Kidney tubule cell (primary cell): ENCODE measurements at regions not wholly inside any gene's neighbourhood (a gene's known extent, or its start where the extent isn't known, plus 50 kb on each side); places are given as distances from the start of the nearest gene placed in this dataset.
"Not testable (repeated sequence)": the region's sequence is repeated elsewhere in the genome, so short reads cannot be mapped to it uniquely, and the experiment has no call there.

Experiments
- DNase-seq: peaks from one replicate; pipeline ENCODE4 v3.0.0-alpha.2; 2018; ENCODE audit warnings: low spot score

DNA sequence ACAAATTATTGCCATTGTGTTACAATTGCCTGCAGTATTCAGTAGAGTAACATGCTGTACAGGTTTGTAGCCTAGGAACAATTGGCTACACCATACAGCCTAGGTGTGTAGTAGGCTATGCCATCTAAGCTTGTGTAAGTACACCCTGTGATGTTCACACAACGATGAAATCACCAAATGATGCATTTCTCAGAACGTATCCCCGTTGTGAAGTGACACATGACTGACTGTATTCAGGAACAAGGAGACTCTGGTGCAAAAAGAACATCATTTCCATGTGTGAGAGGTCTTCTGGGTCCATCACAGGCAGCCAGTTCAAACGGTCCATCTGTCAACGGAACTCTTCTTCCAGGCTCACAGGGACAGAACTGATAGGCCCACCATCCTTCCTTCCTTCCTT lies 263.7 kb downstream of the ANAPC1 start:
- no peak for DNase-seq

DNA sequence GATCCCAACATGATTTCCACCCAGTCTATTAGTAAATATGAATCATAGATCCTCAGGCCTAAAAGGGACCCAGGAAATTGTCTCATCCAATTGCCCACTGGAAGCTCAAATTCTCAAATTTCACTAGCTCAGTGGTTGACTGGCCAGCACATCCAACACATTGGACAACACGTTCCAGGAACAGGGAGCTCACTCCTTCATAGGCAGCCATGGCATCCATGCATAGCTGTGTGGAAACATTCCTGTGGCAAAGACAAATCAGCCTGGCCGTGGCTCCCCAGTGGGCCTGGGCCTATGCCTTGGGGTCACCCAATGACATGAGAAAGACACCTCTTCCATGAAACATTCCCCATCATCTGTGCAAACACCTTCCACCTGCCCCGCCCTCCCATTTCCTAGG lies 261.1 kb downstream of the ANAPC1 start:
- no peak for DNase-seq

DNA sequence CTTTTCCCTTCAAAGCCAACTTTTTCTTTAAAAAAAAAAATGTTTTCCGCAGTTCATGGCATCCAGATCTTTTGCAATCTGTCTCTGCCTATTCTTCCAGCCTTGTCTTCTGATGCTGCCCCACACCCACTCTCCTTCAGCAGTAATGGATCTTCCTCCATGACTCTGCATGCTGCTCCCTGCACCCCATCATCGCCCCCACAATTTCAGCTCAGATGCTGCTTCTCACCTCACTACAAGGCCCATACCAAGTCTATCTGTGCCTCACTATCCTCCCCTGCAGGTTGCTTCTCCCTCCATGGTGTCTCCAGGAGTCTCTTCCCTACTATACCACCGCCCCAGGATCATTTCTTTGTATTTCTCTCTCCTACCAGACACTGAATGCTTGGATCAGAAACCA lies 260.6 kb downstream of the ANAPC1 start:
- no peak for DNase-seq

DNA sequence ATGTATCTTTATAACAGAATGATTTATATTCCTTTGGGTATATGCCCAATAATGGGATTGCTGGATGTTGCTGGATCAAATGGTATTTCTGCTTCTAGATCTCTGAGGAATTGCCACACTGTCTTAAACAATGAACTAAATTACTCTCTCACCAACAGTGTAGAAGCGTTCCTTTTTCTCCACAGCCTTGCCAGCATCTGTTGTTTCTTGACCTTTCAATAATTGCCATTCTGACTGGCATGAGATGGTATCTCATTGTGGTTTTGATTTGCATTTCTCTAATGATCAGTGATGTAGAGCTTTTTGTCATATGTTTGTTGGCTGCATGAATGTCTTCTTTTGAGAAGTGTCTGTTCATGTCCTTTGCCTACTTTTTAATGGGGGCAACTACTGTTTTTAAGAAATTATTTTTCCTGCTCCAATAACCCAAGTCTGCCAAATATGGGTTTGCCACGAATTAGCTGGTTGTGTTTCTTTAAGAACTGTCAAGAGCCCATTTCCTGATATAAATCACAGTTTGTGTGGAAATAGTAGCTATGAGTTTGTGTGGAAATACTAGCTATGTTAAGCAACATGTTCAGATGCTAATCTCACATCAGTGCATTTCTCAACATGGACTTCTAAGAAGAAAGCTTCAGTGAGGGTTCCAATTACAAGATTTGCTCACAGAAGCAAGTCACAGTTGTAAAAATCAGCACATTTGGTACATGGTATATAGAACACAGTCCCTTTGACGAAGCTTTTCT lies 259.4 kb downstream of the ANAPC1 start:
- DNase-seq = no peak

DNA sequence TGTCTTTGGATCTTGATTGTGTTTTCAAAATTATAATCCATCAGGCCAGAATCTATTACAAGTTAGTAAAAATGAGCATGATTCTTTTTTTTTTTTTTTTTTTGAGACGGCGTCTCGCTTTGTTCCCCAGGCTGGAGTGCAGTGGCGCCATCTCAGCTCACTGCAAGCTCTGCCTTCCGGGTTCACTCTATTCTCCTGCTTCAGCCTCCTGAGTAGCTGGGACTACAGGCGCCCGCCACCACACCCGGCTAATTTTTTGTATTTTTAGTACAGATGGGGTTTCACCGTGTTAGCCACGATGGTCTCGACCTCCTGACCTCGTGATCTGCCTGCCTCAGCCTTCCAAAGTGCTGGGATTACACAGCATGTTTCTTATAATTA lies 258.8 kb downstream of the ANAPC1 start:
- not testable (repeated sequence) for DNase-seq

DNA sequence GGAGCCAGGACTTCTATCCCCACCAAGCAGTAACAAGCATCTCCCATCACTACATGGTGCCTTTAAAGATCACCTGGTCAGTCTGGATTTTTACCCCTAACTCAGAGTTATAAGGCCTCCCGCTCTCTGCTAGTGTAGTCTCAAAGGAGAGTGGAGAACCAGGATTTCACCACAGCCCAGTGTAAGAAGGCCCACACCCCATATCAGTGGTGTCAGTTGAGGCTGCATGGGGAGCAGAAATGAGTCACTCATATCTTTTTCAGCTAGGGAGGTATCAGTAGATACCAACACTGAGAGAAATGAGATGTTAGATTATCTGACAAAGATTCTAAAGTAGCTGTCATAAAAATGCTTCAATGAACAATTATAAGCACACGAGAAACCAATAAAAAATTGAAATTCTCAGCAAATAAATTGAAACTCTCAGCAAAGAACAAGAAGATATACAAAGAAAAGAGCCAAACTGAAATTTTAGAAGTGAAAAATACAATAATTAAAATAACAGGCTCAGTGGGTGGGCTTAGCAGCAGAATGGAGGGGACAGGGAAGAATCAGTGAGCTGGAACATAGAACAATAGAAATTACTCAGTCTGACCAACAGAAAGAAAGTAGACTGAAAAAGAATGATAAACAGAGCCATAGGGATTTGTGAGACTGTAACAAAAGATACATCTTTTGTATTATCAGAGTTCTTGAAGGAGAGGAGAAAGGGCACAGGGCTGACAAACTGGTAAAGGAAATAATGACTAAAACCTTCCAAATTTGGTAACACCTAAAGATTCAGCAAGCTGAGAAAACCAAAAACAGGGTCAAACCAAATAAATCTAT lies 257.7 kb downstream of the ANAPC1 start:
- no peak for DNase-seq

DNA sequence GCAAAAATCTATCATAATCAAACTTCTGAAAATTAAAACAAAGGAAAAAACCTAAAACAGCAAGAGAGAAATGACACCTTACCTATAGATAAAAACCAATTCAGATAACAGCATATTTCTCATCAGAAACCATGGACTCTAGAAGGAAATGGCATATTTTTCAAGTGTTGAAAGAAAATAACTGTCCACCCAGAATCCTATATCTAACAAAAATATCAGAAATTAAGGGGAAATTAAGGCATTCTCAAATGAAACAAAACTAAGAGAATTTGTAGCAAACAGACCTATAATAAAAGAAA lies 257.2 kb downstream of the ANAPC1 start:
- DNase-seq = no peak

DNA sequence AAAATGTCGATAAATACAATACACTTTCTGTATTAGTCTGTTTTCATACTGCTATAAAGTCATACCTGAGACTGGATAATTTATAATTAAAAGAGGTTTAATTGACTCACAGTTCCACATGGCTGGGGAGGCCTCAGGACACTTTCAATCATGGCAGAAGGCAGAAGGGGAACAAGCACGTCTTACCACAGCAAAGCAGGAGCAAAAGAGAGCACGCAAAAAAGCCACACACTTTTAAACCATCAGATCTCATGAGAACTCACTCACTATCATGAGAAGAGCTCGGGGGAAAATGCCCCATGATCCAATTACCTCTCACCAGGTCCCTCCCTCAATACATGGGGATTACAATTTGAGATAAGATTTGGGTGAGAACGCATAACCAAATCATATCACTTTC lies 256.7 kb downstream of the ANAPC1 start:
- no peak for DNase-seq

DNA sequence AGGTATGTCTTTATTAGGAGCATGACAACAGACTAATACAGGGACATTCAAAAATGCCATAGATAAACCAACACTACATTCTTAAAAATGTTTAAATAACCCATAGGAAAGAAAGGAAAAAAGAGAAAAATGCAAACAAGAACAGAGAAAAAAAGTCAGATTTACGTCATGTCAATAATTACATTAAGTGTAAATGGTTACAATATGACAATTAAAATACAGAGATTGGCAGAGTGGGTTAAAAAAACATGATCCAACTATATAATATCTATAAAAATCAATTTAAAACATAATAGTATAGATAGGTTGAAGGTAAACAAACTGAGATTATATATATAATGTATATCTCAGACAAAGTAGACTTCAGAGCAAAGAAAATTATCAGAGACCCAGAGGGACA lies 255.8 kb downstream of the ANAPC1 start:
- DNase-seq = no peak

DNA sequence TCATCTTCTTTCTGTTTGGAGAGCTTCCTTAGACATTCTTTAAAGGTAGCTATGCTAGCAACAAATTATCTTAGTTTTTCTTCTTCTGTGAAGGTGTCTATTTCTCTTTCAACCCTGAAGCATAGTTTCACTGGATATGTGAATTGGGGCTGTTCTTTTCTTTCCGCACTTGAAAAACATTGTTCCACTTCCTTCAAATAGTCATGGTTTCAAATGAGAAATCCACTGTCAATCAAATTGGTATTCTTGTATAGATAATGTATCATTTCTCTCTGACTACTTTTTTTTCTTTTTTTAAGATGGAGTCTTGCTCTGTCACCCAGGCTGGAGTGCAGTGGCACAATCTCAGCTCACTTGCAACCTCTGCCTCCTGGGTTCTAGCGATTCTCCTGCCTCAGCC lies 254.0 kb downstream of the ANAPC1 start:
- DNase-seq = no peak

DNA sequence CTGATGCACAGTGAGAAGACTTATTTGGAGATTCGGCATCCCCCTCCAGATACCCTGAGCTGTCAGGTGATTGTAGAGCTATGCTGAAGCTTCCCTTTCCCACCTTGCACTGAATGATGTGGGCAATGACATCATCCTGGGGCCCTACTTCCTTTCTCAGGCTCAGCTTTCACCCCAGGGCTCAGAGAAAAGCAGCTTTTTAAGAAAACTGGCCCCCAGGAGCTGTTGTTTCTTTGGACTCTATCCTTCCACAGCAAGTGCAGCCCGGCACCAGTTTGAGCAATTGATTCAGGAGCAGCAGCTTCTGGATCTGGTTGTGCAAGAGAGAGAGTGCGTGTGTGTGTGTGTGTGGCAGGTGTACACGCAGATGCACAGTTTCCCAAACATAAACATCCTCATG lies 251.3 kb downstream of the ANAPC1 start:
- DNase-seq = peak; percentile 22

DNA sequence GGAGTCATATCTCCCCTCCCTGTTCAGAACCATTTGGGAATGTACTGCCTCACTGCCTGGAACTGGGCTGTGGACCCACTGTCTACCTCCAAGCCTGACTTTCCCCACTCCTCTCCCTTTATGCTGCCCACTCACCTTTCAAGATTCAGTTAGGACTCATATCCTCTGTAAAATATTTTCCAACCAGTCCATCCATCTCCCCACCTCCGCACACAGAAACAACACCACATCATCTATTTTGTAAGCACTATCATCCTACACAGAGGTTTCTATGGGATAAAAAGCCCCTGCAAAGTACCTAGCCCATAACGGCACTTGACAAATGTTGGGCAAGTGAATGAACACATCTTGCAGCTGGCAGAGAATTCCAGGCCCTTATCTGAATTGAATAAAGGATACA lies 250.8 kb downstream of the ANAPC1 start:
- no peak for DNase-seq

DNA sequence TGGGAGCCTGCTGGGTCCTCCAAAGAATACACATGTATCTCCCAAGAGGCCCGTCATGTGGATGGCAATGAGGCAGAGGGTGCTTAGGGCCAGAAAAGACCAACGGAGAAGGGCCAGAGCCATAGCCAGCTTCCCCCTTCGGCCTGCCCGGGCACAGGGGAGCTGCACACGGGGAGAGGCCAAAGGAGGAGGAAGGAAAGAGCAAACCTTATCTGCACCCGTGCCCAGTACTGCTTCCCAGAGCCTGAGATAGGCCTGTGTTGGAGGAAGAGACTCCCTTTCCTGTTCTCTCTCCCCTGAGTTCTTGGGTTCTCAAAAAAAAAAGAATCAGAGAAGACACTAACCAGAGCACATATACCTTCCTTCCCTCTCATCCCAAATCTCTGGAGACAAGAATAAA lies 250.3 kb downstream of the ANAPC1 start:
- no peak for DNase-seq

DNA sequence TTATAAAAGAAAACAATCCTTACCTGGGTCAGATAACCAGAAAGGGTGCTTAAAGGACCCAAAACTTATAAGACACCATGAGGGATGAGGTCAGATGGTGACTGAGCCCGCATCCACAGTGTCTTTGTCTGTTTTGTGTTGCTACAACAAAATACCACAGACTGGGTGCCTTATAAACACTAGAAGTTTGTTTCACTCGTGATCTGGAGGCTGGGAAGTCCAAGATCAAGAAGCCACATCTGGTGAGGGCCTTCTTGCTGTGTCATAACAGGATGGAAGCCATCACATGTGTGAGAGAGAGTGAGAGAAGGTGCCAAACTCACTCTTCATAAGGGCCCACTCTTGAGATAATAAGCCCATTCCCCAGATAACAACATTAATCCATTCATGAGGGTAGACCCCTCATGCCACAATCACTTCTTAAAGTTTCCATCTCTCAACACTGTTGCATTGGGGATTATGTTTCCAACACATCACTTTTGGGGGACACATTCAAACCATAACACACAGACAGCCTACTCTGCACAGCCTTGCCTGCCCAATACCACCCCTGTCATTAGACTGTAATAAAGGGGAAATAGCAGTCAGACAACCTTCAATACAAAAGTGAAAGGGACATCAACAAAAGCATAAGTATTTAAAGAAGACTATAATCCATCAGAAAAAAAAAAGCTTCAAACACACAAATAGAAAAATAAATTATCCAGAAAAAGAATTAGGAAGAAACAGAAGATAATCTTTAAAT lies 249.8 kb downstream of the ANAPC1 start:
- no peak for DNase-seq

DNA sequence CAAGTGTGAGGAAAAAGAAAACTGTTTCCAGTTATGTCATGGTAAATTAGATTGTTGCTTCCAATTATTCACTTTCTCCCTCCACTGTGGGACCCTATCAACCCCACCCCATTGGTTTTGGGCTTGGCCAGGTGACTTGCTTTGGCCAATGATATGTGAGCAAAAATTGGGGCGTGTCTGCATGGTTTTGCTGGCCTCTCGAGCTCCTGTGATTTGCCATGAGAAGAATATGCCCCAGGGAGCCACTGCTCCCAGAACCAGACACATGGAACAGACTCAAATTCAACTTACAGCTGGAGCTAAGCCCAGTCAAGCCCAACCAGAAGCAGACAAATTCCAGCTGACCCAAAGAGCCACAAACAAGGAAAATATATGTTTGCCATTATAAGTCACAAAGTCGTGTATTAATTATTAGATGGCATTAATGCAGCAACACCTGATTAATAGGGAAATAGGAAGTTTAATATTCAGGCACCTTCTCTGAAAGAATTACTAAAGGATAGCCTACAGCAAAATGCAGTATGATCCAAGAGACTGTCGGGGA lies 248.9 kb downstream of the ANAPC1 start:
- no peak for DNase-seq

DNA sequence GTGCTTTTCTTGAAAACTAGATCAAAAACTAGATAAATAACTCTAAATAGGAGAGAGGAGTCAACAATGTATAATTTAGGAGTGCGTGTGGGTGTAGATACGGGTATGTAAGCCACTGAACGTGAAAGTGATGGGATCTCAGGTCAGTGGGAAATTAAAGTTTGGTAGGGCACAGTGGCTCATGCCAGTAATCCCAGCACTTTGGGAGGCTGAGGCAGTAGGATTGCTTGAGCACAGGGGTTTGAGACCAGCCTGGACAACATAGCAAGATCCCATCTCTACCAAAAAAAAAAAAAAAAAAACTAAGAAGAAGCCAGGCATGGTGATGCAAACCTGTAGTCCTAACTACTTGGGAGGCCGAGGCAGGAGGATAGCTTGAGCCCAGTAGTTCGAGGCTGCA lies 247.1 kb downstream of the ANAPC1 start:
- DNase-seq = no peak

DNA sequence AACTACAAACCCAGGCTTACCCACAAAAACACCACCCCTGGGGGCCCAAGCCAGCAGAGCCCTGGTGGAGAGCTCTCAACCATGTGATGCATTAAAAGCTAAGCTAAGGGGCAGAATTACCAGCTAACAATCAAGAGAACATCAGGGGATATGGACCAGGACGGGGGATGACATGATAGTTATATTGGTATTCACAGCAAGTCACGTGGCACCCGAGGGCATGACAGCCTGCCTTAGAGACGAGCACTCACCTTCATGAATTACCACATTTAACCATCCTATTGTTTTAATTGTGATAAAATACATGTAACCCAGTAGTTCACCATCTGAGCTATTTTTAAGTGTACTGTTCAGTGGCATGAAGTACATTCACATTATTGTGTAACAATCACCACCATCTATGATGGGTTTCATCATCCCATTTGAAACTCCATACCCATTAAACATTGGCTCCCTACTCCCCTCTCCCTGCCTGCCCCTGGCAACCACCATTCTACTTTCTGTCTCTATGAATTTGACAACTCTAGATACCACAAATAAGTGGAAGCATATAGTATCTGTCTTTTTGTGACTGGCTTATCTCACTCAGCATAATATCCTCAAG lies 245.6 kb downstream of the ANAPC1 start:
- DNase-seq = no peak

DNA sequence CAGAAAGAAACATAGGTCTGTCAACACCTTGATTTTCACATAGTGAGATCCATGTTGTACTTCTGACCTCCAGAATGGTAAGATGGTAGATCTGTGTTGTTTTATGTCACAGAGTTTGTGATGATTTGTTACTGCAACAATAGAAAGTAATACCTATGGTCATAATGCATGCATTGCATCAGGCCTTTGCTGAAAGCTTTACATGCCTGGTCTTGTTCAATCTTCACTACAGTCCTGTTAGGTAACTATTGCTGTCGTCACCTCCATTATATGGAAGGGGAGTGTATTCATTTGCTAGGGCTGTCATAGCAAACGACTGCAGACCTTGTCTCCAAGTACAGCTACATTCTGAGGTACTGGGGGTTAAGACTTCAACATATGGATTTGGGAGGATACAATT lies 243.5 kb downstream of the ANAPC1 start:
- no peak for DNase-seq

DNA sequence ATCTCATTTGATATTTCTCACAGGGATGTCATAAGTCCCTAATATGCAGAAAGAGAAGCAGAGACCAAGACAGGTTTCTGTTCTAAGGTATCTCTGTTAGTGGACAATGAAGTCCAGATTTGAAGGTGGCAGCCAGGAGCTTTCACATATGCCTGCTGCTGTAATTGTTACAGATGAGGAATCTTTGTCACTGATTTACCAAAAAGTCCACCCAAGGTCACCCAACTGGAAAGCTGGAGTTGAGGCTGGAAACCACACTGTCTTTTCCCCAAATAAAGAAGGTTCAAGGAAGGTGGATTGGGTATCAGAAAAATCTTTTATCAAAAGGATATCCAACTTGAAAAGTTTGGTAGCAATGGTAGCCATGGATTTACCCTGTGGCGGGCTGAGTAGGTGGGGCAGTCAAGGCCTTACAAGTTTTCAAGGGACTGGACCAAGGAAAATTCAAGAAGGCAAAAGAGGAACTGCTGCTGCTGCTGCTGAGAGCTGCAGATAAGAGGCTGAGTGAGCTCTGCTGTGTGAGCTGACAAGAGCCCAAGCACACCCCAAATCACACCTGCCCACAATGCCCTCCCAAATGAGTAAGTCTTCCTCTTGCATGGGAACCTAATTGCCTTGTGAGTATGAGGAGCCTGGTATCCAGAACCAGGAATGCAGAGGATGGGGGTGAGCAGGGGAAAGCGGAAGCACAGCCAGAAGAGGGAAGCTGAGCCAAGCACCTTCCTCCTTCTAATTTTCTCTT lies 241.2 kb downstream of the ANAPC1 start:
- DNase-seq = peak; percentile 64

DNA sequence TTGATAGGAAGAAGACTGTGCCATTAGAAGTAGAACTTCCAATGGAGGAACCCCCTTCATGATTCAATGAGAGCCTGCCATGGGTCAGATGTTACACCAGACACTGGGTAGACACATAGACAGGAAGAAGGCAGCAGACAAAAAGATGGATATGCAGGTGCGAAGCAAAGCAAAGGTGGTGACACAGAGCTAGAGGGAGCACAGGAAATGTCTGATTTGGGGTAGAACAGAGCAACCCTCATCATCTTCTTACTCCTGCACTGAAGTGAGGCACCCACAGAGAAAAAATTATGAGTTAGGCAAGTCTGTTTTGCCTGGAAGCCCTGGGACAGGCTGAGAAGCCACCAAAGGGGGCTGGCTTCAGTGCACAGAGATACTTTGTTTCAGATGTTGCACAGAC lies 240.2 kb downstream of the ANAPC1 start:
- no peak for DNase-seq

DNA sequence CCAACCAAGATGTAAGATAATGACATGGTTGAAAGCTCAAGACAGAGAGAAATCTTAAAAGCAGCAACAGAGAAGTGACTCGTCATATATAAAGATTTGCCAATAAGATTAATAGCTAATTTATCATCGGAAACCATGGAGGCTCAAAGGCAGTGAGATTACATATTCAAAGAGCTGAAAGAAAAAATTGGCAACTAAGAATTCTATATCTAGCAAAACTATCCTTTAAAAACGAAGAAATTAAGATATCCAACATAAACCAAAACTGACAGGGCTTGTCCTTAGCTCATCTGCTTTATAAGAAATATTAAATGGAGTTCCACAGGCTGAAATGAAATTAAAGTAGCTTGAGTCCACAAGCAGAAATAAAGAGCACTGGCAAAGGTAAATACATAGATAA lies 236.6 kb downstream of the ANAPC1 start:
- DNase-seq = no peak

DNA sequence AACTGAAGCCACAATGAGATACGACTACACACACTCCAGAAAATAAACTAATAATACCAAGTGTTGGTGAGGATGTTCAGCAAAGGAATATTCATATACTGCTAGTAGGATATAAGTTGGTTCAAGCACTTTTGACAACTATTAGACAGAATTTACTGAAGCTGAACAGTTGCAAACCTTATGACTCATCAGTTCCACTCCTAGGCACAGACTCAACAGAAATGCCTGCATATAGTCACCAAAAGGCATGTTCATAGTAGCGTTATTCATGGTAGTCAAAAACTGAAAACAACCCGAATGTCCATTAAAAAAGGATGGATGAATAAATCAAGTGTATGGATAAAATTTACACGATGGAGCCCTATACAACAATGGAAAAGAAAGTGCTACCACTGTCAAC lies 232.0 kb downstream of the ANAPC1 start:
- peak; percentile 66 for DNase-seq
